ENCODE measurements at regions not wholly inside any gene's neighbourhood (a gene's known extent, or its start where the extent isn't known, plus 50 kb on each side); places are given as distances from the start of the nearest gene placed in this dataset.
A peak's percentile ranks its signal among the peaks of the same experiment; 100 is the strongest.

- no peak overlapping the region for H3K27ac ChIP-seq (ENCODE audit: low read depth in 2 of 2, low read length in 2 of 2)
- H3K27me3 ChIP-seq (ENCODE audit: control insufficient read depth in 2 of 2, insufficient read depth in 2 of 2, low read length in 2 of 2) = no peaks in the 10 kb centered on the region
- H3K4me1 ChIP-seq (ENCODE audit: control insufficient read depth in 2 of 2, insufficient read depth in 2 of 2, low read length in 2 of 2) = no peaks in the 10 kb centered on the region
- H3K9ac ChIP-seq (ENCODE audit: low read depth in 1 of 2, low read length in 2 of 2) = no peak overlapping the region
- H3K4me3 ChIP-seq (ENCODE audit: low read length in 2 of 2) = no peak overlapping the region
- no peaks in the 10 kb centered on the region for H3K9me3 ChIP-seq (ENCODE audit: control insufficient read depth in 2 of 2, low read length in 2 of 2)
- H3K36me3 ChIP-seq (ENCODE audit: control insufficient read depth in 2 of 2, insufficient read depth in 2 of 2, low read length in 2 of 2) = no peaks in the 10 kb centered on the region
Measured at GRCh38 chr5:130337179-130337888, 433.1 kb downstream of the CHSY3 start.

- Histone ChIP-seq H3K9me3 (ENCODE audit: control insufficient read depth in 2 of 2, low read length in 2 of 2) (peaks cover 0 to 2% of the 10 kb centered on the region in 2 donors), H3K4me1 (ENCODE audit: control insufficient read depth in 2 of 2, insufficient read depth in 2 of 2, low read length in 2 of 2) (no peaks in the 10 kb centered on the region), H3K36me3 (ENCODE audit: control insufficient read depth in 2 of 2, insufficient read depth in 2 of 2, low read length in 2 of 2) (no peaks in the 10 kb centered on the region), H3K4me3 (ENCODE audit: low read length in 2 of 2) (no peak overlapping the region), H3K9ac (ENCODE audit: low read depth in 1 of 2, low read length in 2 of 2) (no peak overlapping the region), H3K27me3 (ENCODE audit: control insufficient read depth in 2 of 2, insufficient read depth in 2 of 2, low read length in 2 of 2) (no peaks in the 10 kb centered on the region), H3K27ac (ENCODE audit: low read depth in 2 of 2, low read length in 2 of 2) (no peak overlapping the region)
Measured at GRCh38 chr5:130335117-130335516, 430.9 kb downstream of the CHSY3 start.

- no peaks in the 10 kb centered on the region for H3K27me3 ChIP-seq (ENCODE audit: control insufficient read depth in 2 of 2, insufficient read depth in 2 of 2, low read length in 2 of 2)
- H3K27ac ChIP-seq (ENCODE audit: low read depth in 2 of 2, low read length in 2 of 2) = no peak overlapping the region
- H3K36me3 ChIP-seq (ENCODE audit: control insufficient read depth in 2 of 2, insufficient read depth in 2 of 2, low read length in 2 of 2) = no peaks in the 10 kb centered on the region
Measured at GRCh38 chr5:130333089-130333488, 428.8 kb downstream of the CHSY3 start.

GRCh38 chr5:130331332-130331731 lies 427.1 kb downstream of the CHSY3 start:
- H3K36me3 ChIP-seq (ENCODE audit: control insufficient read depth in 2 of 2, insufficient read depth in 2 of 2, low read length in 2 of 2) = no peaks in the 10 kb centered on the region
- H3K4me1 ChIP-seq (ENCODE audit: control insufficient read depth in 2 of 2, insufficient read depth in 2 of 2, low read length in 2 of 2) = no peaks in the 10 kb centered on the region
- H3K27me3 ChIP-seq (ENCODE audit: control insufficient read depth in 2 of 2, insufficient read depth in 2 of 2, low read length in 2 of 2) = no peaks in the 10 kb centered on the region
- H3K9me3 ChIP-seq (ENCODE audit: control insufficient read depth in 2 of 2, low read length in 2 of 2) = peaks cover 0 to 4% of the 10 kb centered on the region in 2 donors
- H3K9ac ChIP-seq (ENCODE audit: low read depth in 1 of 2, low read length in 2 of 2) = no peak overlapping the region
- no peak overlapping the region for H3K27ac ChIP-seq (ENCODE audit: low read depth in 2 of 2, low read length in 2 of 2)
- H3K4me3 ChIP-seq (ENCODE audit: low read length in 2 of 2) = no peak overlapping the region

More at GRCh38 chr5:130333089-130333488, 428.8 kb downstream of the CHSY3 start:
- no peak overlapping the region for H3K4me3 ChIP-seq (ENCODE audit: low read length in 2 of 2)
- H3K9ac ChIP-seq (ENCODE audit: low read depth in 1 of 2, low read length in 2 of 2) = no peak overlapping the region
- H3K4me1 ChIP-seq (ENCODE audit: control insufficient read depth in 2 of 2, insufficient read depth in 2 of 2, low read length in 2 of 2) = no peaks in the 10 kb centered on the region
- peaks cover 0 to 4% of the 10 kb centered on the region in 2 donors for H3K9me3 ChIP-seq (ENCODE audit: control insufficient read depth in 2 of 2, low read length in 2 of 2)

- H3K27ac ChIP-seq (ENCODE audit: low read depth in 2 of 2, low read length in 2 of 2) = no peak overlapping the region
- H3K36me3 ChIP-seq (ENCODE audit: control insufficient read depth in 2 of 2, insufficient read depth in 2 of 2, low read length in 2 of 2) = no peaks in the 10 kb centered on the region
- H3K27me3 ChIP-seq (ENCODE audit: control insufficient read depth in 2 of 2, insufficient read depth in 2 of 2, low read length in 2 of 2) = no peaks in the 10 kb centered on the region
- no peak overlapping the region for H3K4me3 ChIP-seq (ENCODE audit: low read length in 2 of 2)
- no peak overlapping the region for H3K9ac ChIP-seq (ENCODE audit: low read depth in 1 of 2, low read length in 2 of 2)
- no peaks in the 10 kb centered on the region for H3K4me1 ChIP-seq (ENCODE audit: control insufficient read depth in 2 of 2, insufficient read depth in 2 of 2, low read length in 2 of 2)
- peaks cover 2 to 4% of the 10 kb centered on the region in 2 donors for H3K9me3 ChIP-seq (ENCODE audit: control insufficient read depth in 2 of 2, low read length in 2 of 2)
Measured at GRCh38 chr5:130324953-130325671, 420.8 kb downstream of the CHSY3 start.

GRCh38 chr5:130323804-130324454 lies 419.7 kb downstream of the CHSY3 start:
- H3K9me3 ChIP-seq (ENCODE audit: control insufficient read depth in 2 of 2, low read length in 2 of 2) = peaks cover 0 to 4% of the 10 kb centered on the region in 2 donors
- H3K9ac ChIP-seq (ENCODE audit: low read depth in 1 of 2, low read length in 2 of 2) = no peak overlapping the region
- H3K4me1 ChIP-seq (ENCODE audit: control insufficient read depth in 2 of 2, insufficient read depth in 2 of 2, low read length in 2 of 2) = no peaks in the 10 kb centered on the region
- no peaks in the 10 kb centered on the region for H3K27me3 ChIP-seq (ENCODE audit: control insufficient read depth in 2 of 2, insufficient read depth in 2 of 2, low read length in 2 of 2)
- H3K27ac ChIP-seq (ENCODE audit: low read depth in 2 of 2, low read length in 2 of 2) = peak overlapping the region in 1 of 2 donors; percentile 11
- H3K4me3 ChIP-seq (ENCODE audit: low read length in 2 of 2) = no peak overlapping the region
- no peaks in the 10 kb centered on the region for H3K36me3 ChIP-seq (ENCODE audit: control insufficient read depth in 2 of 2, insufficient read depth in 2 of 2, low read length in 2 of 2)

GRCh38 chr5:130321931-130322330 lies 417.7 kb downstream of the CHSY3 start:
- Histone ChIP-seq H3K27me3 (ENCODE audit: control insufficient read depth in 2 of 2, insufficient read depth in 2 of 2, low read length in 2 of 2) (no peaks in the 10 kb centered on the region), H3K27ac (ENCODE audit: low read depth in 2 of 2, low read length in 2 of 2) (no peak overlapping the region), H3K9me3 (ENCODE audit: control insufficient read depth in 2 of 2, low read length in 2 of 2) (peaks cover 0 to 4% of the 10 kb centered on the region in 2 donors), H3K9ac (ENCODE audit: low read depth in 1 of 2, low read length in 2 of 2) (no peak overlapping the region), H3K4me1 (ENCODE audit: control insufficient read depth in 2 of 2, insufficient read depth in 2 of 2, low read length in 2 of 2) (no peaks in the 10 kb centered on the region), H3K4me3 (ENCODE audit: low read length in 2 of 2) (no peak overlapping the region), H3K36me3 (ENCODE audit: control insufficient read depth in 2 of 2, insufficient read depth in 2 of 2, low read length in 2 of 2) (no peaks in the 10 kb centered on the region)

- H3K27ac ChIP-seq (ENCODE audit: low read depth in 2 of 2, low read length in 2 of 2) = no peak overlapping the region
Measured at GRCh38 chr5:130316971-130317680, 412.9 kb downstream of the CHSY3 start.

GRCh38 chr5:130295235-130295634 lies 391.0 kb downstream of the CHSY3 start:
- no peak overlapping the region for H3K4me3 ChIP-seq (ENCODE audit: low read length in 2 of 2)
- no peaks in the 10 kb centered on the region for H3K9me3 ChIP-seq (ENCODE audit: control insufficient read depth in 2 of 2, low read length in 2 of 2)
- H3K9ac ChIP-seq (ENCODE audit: low read depth in 1 of 2, low read length in 2 of 2) = no peak overlapping the region
- H3K27me3 ChIP-seq (ENCODE audit: control insufficient read depth in 2 of 2, insufficient read depth in 2 of 2, low read length in 2 of 2) = no peaks in the 10 kb centered on the region
- peaks cover 0 to under 1% of the 10 kb centered on the region in 2 donors for H3K4me1 ChIP-seq (ENCODE audit: control insufficient read depth in 2 of 2, insufficient read depth in 2 of 2, low read length in 2 of 2)
- peak overlapping the region in 1 of 2 donors; percentile 28 for H3K27ac ChIP-seq (ENCODE audit: low read depth in 2 of 2, low read length in 2 of 2)
- no peaks in the 10 kb centered on the region for H3K36me3 ChIP-seq (ENCODE audit: control insufficient read depth in 2 of 2, insufficient read depth in 2 of 2, low read length in 2 of 2)

More at GRCh38 chr5:130316971-130317680, 412.9 kb downstream of the CHSY3 start:
- Histone ChIP-seq H3K27me3 (ENCODE audit: control insufficient read depth in 2 of 2, insufficient read depth in 2 of 2, low read length in 2 of 2) (no peaks in the 10 kb centered on the region), H3K9ac (ENCODE audit: low read depth in 1 of 2, low read length in 2 of 2) (no peak overlapping the region), H3K4me3 (ENCODE audit: low read length in 2 of 2) (no peak overlapping the region), H3K9me3 (ENCODE audit: control insufficient read depth in 2 of 2, low read length in 2 of 2) (peaks cover 0 to 2% of the 10 kb centered on the region in 2 donors), H3K36me3 (ENCODE audit: control insufficient read depth in 2 of 2, insufficient read depth in 2 of 2, low read length in 2 of 2) (no peaks in the 10 kb centered on the region), H3K4me1 (ENCODE audit: control insufficient read depth in 2 of 2, insufficient read depth in 2 of 2, low read length in 2 of 2) (no peaks in the 10 kb centered on the region)
